ENCODE measurements at regions not wholly inside any gene's neighbourhood (a gene's known extent, or its start where the extent isn't known, plus 50 kb on each side); places are given as distances from the start of the nearest gene placed in this dataset.

GRCh38 chr20:59425572-59425971 is 125.2 kb downstream of the EDN3 start:
- H3K27me3 ChIP-seq = no peaks in the 10 kb centered on the region
- no peaks in the 10 kb centered on the region for H3K36me3 ChIP-seq
- DNase-seq (ENCODE audit: low spot score in 2 of 2) = no peak
- H3K27ac ChIP-seq = no peak overlapping the region
- intact Hi-C loops (cut with DNase I) = no loop called here
- TF ChIP-seq CTCF (IDR thresholded peaks at IDR 0.05) = no peak
- H3K4me1 ChIP-seq = no peaks in the 10 kb centered on the region
- no peaks in the 10 kb centered on the region for H3K9me3 ChIP-seq
- no peak overlapping the region for H3K4me3 ChIP-seq

DNA sequence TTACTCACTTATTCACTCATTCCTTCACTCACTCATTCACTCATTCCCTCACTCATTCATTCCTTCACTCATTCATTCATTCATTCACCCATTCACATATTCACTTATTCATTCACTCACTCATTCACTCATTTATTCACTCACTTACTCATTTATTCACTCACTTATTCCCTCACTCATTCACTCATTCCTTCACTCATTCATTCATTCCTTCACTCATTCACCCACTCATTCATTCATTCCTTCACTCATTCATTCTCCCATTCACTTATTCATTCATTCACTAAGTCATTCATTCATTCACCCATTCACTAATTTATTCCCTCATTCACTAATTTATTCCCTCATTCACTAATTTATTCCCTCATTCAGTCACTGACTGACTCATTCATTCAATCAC is 127.6 kb downstream of the EDN3 start:
- no peak overlapping the region for H3K27ac ChIP-seq
- H3K36me3 ChIP-seq = no peaks in the 10 kb centered on the region
- no peaks in the 10 kb centered on the region for H3K4me1 ChIP-seq
- DNase-seq (ENCODE audit: low spot score in 2 of 2) = no peak
- intact Hi-C loops (cut with DNase I) = no loop called here
- H3K27me3 ChIP-seq = no peaks in the 10 kb centered on the region
- H3K4me3 ChIP-seq = no peak overlapping the region
- TF ChIP-seq CTCF (IDR thresholded peaks at IDR 0.05) = no peak
- no peaks in the 10 kb centered on the region for H3K9me3 ChIP-seq

GRCh38 chr20:59428441-59429205 is 128.2 kb downstream of the EDN3 start:
- no peaks in the 10 kb centered on the region for H3K36me3 ChIP-seq
- no peak for TF ChIP-seq CTCF (IDR thresholded peaks at IDR 0.05)
- no peaks in the 10 kb centered on the region for H3K4me1 ChIP-seq
- intact Hi-C loops (cut with DNase I) = no loop called here
- no peaks in the 10 kb centered on the region for H3K27me3 ChIP-seq
- DNase-seq (ENCODE audit: low spot score in 2 of 2) = no peak
- no peak overlapping the region for H3K4me3 ChIP-seq
- no peak overlapping the region for H3K27ac ChIP-seq
- no peaks in the 10 kb centered on the region for H3K9me3 ChIP-seq

DNA sequence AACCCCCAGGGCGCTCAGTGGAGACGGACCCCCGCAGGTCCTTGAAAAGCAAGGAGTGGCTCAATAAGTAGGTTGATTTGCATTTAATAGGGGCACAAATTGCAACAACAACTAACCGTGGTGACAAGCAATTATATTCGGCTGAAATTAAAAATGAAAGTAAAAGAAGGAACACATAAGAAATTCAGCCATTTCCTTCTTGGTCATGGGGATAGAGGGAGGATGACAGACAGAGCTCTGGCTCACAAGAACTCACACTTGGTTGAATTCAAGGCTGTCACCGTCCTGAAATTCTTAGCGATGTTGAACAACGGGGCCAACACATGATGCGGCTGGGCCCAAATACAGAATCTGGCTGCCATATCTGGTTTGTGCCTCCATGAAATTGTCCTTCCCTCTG is 129.0 kb downstream of the EDN3 start:
- Histone ChIP-seq H3K27ac (no peak overlapping the region), H3K27me3 (no peaks in the 10 kb centered on the region), H3K9me3 (no peaks in the 10 kb centered on the region), H3K36me3 (no peaks in the 10 kb centered on the region), H3K4me3 (no peak overlapping the region), H3K4me1 (no peaks in the 10 kb centered on the region)
- no peak for DNase-seq (ENCODE audit: low spot score in 2 of 2)
- intact Hi-C loops (cut with DNase I) = no loop called here
- TF ChIP-seq CTCF (IDR thresholded peaks at IDR 0.05) = no peak

DNA sequence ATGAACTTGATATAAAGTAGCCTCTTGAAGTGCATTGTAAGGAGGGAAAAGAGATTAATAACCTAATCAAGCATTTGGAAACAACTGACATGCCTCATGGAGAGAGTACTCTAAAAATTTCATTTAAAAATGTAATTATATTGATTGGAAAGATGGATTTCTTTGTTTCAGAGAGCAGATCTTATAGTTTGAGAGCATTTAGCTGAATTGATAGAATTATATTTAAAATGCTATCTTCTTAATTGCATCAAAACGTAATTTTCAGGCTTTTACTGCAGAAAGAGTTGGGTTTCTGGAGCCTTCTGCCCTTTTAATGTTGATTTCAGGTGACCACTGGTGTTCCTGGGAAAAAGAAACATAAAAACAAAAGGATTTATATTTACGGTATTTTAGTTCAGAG is 130.6 kb downstream of the EDN3 start:
- intact Hi-C loops (cut with DNase I) = no loop called here
- H3K27ac ChIP-seq = no peak overlapping the region
- H3K4me1 ChIP-seq = no peaks in the 10 kb centered on the region
- no peak for DNase-seq (ENCODE audit: low spot score in 2 of 2)
- no peaks in the 10 kb centered on the region for H3K9me3 ChIP-seq
- H3K4me3 ChIP-seq = no peak overlapping the region
- no peaks in the 10 kb centered on the region for H3K36me3 ChIP-seq
- H3K27me3 ChIP-seq = no peaks in the 10 kb centered on the region
- no peak for TF ChIP-seq CTCF (IDR thresholded peaks at IDR 0.05)

DNA sequence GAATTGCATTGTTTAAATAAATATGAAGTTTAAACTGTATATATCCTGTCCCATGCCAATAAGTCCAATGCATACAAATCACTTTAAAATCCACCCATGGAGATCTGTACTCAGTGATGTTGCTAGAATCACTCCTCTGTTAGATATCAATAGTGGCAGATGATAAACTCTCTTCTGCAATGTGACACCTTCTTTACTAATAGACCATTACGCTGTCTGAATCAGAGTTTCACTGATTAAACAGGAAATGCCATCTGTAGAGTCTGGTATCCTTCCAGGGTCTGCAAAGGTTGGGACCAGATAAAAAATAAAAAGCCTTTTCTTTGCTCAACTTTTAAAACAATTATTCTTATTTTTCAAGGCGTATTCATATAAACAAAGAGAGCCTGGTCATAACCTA is 134.5 kb downstream of the EDN3 start:
- no peaks in the 10 kb centered on the region for H3K9me3 ChIP-seq
- intact Hi-C loops (cut with DNase I) = no loop called here
- H3K4me3 ChIP-seq = no peak overlapping the region
- no peak for TF ChIP-seq CTCF (IDR thresholded peaks at IDR 0.05)
- no peak overlapping the region for H3K27ac ChIP-seq
- no peaks in the 10 kb centered on the region for H3K36me3 ChIP-seq
- no peaks in the 10 kb centered on the region for H3K4me1 ChIP-seq
- DNase-seq (ENCODE audit: low spot score in 2 of 2) = no peak
- no peaks in the 10 kb centered on the region for H3K27me3 ChIP-seq

Measured in ascending aorta (tissue), 2 donors.